OCI-LY3 (cell line): ENCODE measurements at regions not wholly inside any gene's neighbourhood (a gene's known extent, or its start where the extent isn't known, plus 50 kb on each side); places are given as distances from the start of the nearest gene placed in this dataset.

ENCODE experiments used
- H2AFZ ChIP-seq: fragments of 200-600, 300-600 bp; shearing (Covaris generic); 2 replicates; pipeline ENCODE4 v1.6.0; 2014; ENCODE audit warnings: antibody characterized with exemption, low read depth, low read length
- H3K27ac ChIP-seq: fragments of 200-600, 300-600 bp; sonication (generic); 2 replicates; pipeline ENCODE4 v1.5.1; 2014; ENCODE audit warnings: mild to moderate bottlenecking, low read length, moderate library complexity, mixed read lengths
- H3K27me3 ChIP-seq: fragments of 200-600, 300-600 bp; sonication (generic); 2 replicates; pipeline ENCODE4 v1.6.1; 2014; ENCODE audit warnings: low read depth, low read length, mixed read lengths
- H3K36me3 ChIP-seq: fragments of 200-600, 300-600 bp; sonication (generic); replicated peaks from 2 replicates; pipeline ENCODE3; 2014; ENCODE audit warnings: low read depth, low read length, mixed read lengths
- H3K4me1 ChIP-seq: fragments of 300-600, 200-600 bp; sonication (generic); 2 replicates; pipeline ENCODE4 v1.6.1; 2014; ENCODE audit warnings: low read length, mixed read lengths
- H3K4me2 ChIP-seq: fragments of 200-600, 300-600 bp; sonication (generic); 2 replicates; pipeline ENCODE4 v1.6.1; 2014; ENCODE audit warnings: low read length, mixed read lengths
- H3K4me3 ChIP-seq: fragments of 300-600, 200-600 bp; sonication (generic); 2 replicates; pipeline ENCODE4 v1.5.1; 2014; ENCODE audit warnings: antibody characterized with exemption, mild to moderate bottlenecking, low read length, moderate library complexity
- H3K79me2 ChIP-seq: fragments of 300-600, 200-600 bp; shearing (Covaris generic); 2 replicates; pipeline ENCODE4 v1.6.1; 2014; ENCODE audit warnings: mild to moderate bottlenecking, low read length, mixed read lengths
- H3K9ac ChIP-seq: fragments of 300-600, 200-600 bp; shearing (Covaris generic); 2 replicates; pipeline ENCODE4 v1.6.0; 2014; ENCODE audit warnings: mild to moderate bottlenecking, low read length, moderate library complexity
- H3K9me3 ChIP-seq: fragments of 200-600, 300-600 bp; shearing (Covaris generic); 2 replicates; pipeline ENCODE4 v1.6.1; 2014; ENCODE audit warnings: low read length, mixed read lengths; ENCODE audit not compliant: insufficient read depth
- H4K20me1 ChIP-seq: fragments of 200-600, 300-600 bp; sonication (generic); 2 replicates; pipeline ENCODE4 v1.6.1; 2016; ENCODE audit warnings: low read length, mixed read lengths; ENCODE audit not compliant: insufficient read depth
- CTCF ChIP-seq: fragments of 200-600, 300-600 bp; sonication (generic); IDR thresholded peaks from 2 replicates; pipeline ENCODE4 v1.5.1; 2014; ENCODE audit warnings: antibody characterized with exemption, low read length, low read depth
- EZH2phosphoT487 ChIP-seq: fragments of 200-600 bp; shearing (Covaris generic); IDR thresholded peaks from 2 replicates; pipeline ENCODE4 v1.6.1; 2018; ENCODE audit warnings: antibody characterized with exemption, mixed run types, low read depth

- Histone ChIP-seq H3K4me3 (no peak overlapping the region), H3K9ac (no peak overlapping the region), H3K4me2 (no peak overlapping the region), H3K79me2 (no peaks in the 10 kb centered on the region), H4K20me1 (no peaks in the 10 kb centered on the region), H3K27me3 (0 out of 2 replicates have a peak, but pooled peaks cover 12% of the 10 kb centered on the region), H3K9me3 (no peaks in the 10 kb centered on the region), H2AFZ (no peak overlapping the region), H3K36me3 (no peaks in the 10 kb centered on the region), H3K27ac (no peak overlapping the region), H3K4me1 (no peaks in the 10 kb centered on the region)
- TF ChIP-seq CTCF (no peak), EZH2phosphoT487 (no peak)
These were observed 269.4 kb downstream of the PTPRU start for GRCh38 chr1:29505532-29506220.

GRCh38 chr1:29504709-29505410 lies 268.5 kb downstream of the PTPRU start:
- Histone ChIP-seq H2AFZ (no peak overlapping the region), H3K36me3 (no peaks in the 10 kb centered on the region), H3K9ac (no peak overlapping the region), H3K9me3 (no peaks in the 10 kb centered on the region), H3K27ac (no peak overlapping the region), H3K4me1 (no peaks in the 10 kb centered on the region), H3K27me3 (0 out of 2 replicates have a peak, but pooled peaks cover 7% of the 10 kb centered on the region), H3K4me2 (no peak overlapping the region), H3K79me2 (no peaks in the 10 kb centered on the region), H3K4me3 (no peak overlapping the region), H4K20me1 (no peaks in the 10 kb centered on the region)
- no peak for TF ChIP-seq CTCF
- TF ChIP-seq EZH2phosphoT487 = no peak

- Histone ChIP-seq H3K9ac (no peak overlapping the region), H3K27ac (no peak overlapping the region), H3K79me2 (no peaks in the 10 kb centered on the region), H4K20me1 (no peaks in the 10 kb centered on the region), H3K9me3 (no peaks in the 10 kb centered on the region), H3K4me3 (no peak overlapping the region), H3K4me1 (no peaks in the 10 kb centered on the region), H3K27me3 (0 out of 2 replicates have a peak, but pooled peaks cover 6% of the 10 kb centered on the region), H3K36me3 (no peaks in the 10 kb centered on the region), H3K4me2 (no peak overlapping the region), H2AFZ (no peak overlapping the region)
- no peak for TF ChIP-seq EZH2phosphoT487
- TF ChIP-seq CTCF = no peak
These were observed 267.9 kb downstream of the PTPRU start for GRCh38 chr1:29504196-29504595.
